ENCODE measurements at regions not wholly inside any gene's neighbourhood (a gene's known extent, or its start where the extent isn't known, plus 50 kb on each side); places are given as distances from the start of the nearest gene placed in this dataset.
A peak's percentile ranks its signal among the peaks of the same experiment; 100 is the strongest.
"Not testable (repeated sequence)": the region's sequence is repeated elsewhere in the genome, so short reads cannot be mapped to it uniquely, and the experiment has no call there.

DNA sequence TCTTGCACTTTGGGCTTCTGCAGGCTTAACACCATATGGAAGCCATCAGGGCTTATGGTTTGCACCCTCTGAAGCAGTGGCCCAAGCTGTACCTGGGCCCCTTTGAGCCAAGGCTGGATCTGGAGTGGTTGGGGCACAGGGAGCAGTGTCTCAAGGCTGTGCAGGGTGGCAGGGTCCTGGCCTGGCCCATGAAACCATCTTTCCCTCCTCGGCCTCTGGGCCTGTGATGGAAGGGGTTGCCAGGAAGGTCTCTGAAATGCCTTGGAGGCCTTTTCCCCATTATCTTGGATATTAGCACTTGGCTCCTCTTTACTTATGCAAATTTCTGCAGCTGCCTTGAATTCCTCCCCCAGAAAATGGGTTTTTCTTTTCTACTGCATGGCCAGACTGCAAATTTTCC is 134.7 kb upstream of the USP9X start:
- DNase-seq = no peak

- DNase-seq = not testable (repeated sequence)
Observed at GRCh38 chrX:40951407-40951806, 133.8 kb upstream of the USP9X start.

- no peak for DNase-seq
Observed at GRCh38 chrX:40952855-40953254, 132.4 kb upstream of the USP9X start.

DNA sequence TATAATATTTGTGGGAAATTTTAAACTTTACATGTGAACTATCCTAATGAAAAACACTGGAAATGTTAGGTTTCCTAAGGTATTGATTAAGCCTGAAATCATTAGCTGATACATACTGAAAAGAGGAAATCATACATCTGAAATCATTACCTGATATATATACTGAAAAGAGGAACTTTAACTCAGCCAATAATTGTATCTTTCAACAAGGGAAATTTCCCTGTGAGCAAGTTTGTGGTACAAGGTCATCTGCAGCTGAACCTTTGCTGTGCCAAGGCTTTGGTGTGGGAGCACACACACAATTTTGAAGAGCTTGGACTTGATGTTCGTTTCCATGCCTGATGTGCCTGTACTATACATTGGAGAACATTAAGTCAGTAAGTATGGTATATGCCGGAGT is 131.9 kb upstream of the USP9X start:
- no peak for DNase-seq

- no peak for DNase-seq
Observed at GRCh38 chrX:40960041-40960440, 125.2 kb upstream of the USP9X start.

GRCh38 chrX:40962793-40963407 is 122.3 kb upstream of the USP9X start:
- DNase-seq = no peak

- no peak for DNase-seq
Observed at GRCh38 chrX:40964008-40964407, 121.2 kb upstream of the USP9X start.

- no peak for DNase-seq
Observed at GRCh38 chrX:40964633-40965586, 120.3 kb upstream of the USP9X start.

DNA sequence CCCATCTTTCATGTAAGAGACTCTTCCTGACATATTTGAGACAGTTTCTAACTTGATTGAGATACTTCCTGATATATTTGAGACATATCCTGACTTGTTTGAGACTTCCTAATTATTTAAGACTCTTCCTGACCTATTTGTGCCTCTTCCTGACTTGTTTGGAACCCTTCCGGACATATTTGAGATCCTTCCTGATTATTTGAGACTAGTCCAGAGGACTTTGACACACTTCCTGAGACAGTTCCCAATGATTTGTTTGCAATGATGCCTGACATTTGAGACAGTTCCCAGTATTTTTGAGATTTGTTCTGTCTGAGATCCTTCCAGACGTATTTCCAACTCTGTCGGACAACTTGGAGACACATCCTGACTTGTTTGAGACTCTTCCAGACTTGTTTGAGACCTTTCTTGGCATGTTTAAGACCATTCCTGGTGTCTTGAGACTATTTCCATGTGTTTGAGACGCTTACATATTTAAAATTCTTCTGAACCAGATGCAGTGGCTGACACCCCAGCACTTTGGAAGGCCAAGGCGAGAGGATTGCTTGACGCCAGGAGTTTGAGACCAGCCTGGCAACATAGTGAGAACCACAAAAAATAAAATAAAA is 118.9 kb upstream of the USP9X start:
- DNase-seq = no peak

DNA sequence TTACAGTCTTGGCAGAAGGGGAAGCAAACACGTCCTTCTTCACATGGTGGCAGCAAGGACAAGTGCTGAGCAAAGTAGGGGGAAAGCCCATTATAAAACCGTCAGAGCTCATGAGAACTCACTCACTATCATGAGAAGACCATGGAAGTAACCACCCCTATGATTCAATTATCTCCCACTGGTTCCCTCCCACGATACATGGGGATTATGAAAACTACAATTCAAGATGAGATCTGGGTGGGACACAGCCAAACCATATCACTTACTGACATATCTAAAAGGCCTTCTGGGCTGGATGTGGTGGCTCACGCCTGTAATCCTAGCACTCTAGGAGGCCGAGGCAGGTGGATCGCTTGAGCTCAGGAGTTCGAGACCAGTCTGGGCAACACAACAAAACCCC is 117.1 kb upstream of the USP9X start:
- no peak for DNase-seq

DNA sequence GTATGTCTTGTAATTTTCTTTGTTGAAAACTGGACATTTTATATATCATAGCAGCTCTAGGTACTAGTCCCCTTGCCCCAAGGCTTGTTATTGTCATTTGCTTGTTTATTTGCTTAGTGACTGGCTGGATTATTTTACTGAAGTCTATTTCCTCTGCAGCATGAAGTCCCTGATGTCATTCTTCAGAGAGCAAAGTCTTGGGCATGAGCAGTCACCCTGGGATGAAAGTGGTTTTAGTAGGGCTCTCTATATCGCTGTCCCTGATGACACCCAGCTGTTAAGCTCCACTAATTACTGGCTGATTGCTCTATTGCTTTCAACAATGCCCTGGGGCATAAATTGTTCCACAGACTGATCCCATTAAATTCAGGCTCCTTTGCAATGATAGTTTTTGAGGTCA is 113.5 kb upstream of the USP9X start:
- no peak for DNase-seq

- DNase-seq = no peak
Observed at GRCh38 chrX:40973619-40974018, 111.6 kb upstream of the USP9X start.

DNA sequence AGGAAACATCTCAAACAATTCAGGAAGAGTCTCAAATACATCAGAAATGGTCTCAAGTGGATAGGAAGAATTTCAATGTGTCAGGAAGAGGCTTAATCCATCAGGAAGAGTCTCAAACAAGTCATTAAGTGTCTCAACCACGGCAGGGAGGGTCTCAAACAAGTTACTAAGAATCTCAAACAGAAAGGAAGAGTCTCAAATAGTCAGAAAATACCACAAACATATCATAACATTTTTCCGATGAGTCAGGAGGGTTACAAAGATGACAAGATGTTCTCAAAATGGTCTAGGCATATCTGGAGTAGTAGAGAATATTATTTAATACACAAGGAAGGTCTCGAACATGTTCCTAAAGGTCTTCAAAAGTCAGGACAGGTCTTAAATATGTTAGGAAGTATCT is 109.3 kb upstream of the USP9X start:
- no peak for DNase-seq

GRCh38 chrX:40976981-40977380 is 108.3 kb upstream of the USP9X start:
- DNase-seq = no peak

DNA sequence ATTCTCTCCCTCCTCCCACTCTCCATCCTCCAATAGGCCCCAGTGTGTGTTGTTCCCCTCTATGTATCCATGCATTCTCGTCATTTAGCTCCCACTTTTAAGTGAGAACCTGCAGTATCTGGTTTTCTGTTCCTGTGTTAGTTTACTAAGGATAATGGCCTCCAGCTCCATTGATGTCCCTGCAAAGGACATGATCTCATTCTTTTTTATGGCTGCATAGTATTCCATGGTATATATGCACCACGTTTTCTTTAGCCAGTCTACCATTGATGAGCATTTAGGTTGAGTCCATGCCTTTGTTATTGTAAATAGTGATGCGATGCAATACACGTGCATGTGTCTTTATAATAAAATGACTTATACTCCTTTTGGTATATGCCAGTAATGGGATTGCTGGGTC is 100.3 kb upstream of the USP9X start:
- no peak for DNase-seq

- DNase-seq = no peak
Observed at GRCh38 chrX:40987413-40987812, 97.8 kb upstream of the USP9X start.

DNA sequence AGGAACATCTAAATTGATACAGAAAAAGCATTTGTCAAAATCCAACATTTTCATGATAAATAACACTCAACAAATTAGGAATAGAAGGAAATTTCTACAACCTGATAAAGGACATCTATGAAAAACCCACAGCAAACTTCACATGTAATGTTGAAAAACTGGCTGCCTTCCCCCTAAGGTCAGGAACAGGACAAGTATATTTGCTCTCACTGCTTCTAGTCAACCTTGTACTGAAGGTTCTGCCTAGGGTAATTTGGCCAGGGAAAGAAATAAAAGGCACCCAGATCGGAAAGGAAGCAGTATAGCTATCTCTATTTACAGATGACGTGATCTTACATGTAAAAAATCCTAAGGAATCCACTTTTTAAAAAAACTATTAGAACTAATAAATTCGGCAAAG is 97.1 kb upstream of the USP9X start:
- DNase-seq = no peak

GRCh38 chrX:40993395-40993794 is 91.8 kb upstream of the USP9X start:
- DNase-seq = not testable (repeated sequence)

- DNase-seq = peak; percentile 57
Observed at GRCh38 chrX:40996886-40997530, 88.2 kb upstream of the USP9X start.

- DNase-seq = no peak
Observed at GRCh38 chrX:40998123-40998522, 87.1 kb upstream of the USP9X start.

DNA sequence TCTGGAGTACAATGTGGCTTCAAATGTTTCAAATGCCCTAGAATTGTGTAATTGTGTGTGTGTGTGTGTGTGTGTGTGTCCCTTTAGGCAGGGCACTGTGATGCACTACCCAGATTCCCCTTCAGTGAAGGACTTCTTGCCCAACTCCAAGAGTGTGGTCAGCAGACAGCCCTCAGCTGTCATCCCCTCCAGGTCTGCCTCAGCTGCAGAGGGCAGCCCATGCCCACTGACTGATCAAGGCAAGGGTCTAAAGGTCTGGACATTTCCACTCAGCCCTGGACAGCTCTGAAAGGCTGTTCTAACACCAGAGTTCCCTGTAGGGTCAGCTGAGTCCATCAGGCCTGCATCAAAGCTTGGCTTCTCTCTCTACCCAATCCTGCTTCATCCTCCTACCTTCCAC is 83.9 kb upstream of the USP9X start:
- DNase-seq = no peak

DNA sequence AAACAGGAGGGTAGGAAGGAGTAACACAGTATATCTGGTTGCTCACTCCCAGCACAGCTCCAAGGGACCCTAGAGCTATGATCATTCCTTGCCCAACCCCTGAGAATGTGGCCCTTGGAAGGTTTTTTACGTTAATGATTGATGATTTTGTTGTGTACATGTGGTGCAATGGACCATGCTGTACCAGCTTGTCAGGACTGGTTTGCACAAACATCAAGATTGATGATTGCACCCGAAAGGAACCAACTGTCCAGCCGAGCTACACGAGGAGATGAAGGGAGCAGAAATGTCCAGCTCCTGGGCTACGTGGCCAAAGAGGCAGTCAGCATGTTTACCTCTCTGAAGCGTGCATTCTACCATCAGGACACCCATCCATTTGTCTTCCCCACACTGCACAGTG is 83.2 kb upstream of the USP9X start:
- peak; percentile 37 for DNase-seq

Measured in renal pelvis (tissue), 1 donor.